ENCODE measurements at regions not wholly inside any gene's neighbourhood (a gene's known extent, or its start where the extent isn't known, plus 50 kb on each side); places are given as distances from the start of the nearest gene placed in this dataset.

GRCh38 chr14:34072921-34073320 lies 122.0 kb upstream of the EGLN3 start:
- H3K27me3 ChIP-seq, result no peaks in the 10 kb centered on the region
- H3K36me3 ChIP-seq, result no peaks in the 10 kb centered on the region
- TF ChIP-seq CTCF (IDR thresholded peaks at IDR 0.05), result no peak
- H3K4me3 ChIP-seq (ENCODE audit: low read depth in 1 of 2, low read length in 1 of 2), result no peak overlapping the region
- no peaks in the 10 kb centered on the region for H3K9me3 ChIP-seq
- no peak overlapping the region for H3K27ac ChIP-seq
- H3K4me1 ChIP-seq (ENCODE audit: control insufficient read depth in 1 of 2, insufficient read depth in 1 of 2, low read depth in 1 of 2, low read length in 1 of 2), result peaks cover under 1 to 8% of the 10 kb centered on the region in 2 experiments

- Histone ChIP-seq H3K36me3 (no peaks in the 10 kb centered on the region), H3K27me3 (no peaks in the 10 kb centered on the region)
- no peak for TF ChIP-seq CTCF (IDR thresholded peaks at IDR 0.05)
Observed at GRCh38 chr14:34072401-34072800, 121.5 kb upstream of the EGLN3 start.

GRCh38 chr14:34070917-34071407 lies 120.1 kb upstream of the EGLN3 start:
- Histone ChIP-seq H3K4me1 (ENCODE audit: control insufficient read depth in 1 of 2, insufficient read depth in 1 of 2, low read depth in 1 of 2, low read length in 1 of 2) (peaks cover 0 to 4% of the 10 kb centered on the region in 2 experiments), H3K27ac (no peak overlapping the region), H3K27me3 (no peaks in the 10 kb centered on the region), H3K4me3 (ENCODE audit: low read depth in 1 of 2, low read length in 1 of 2) (no peak overlapping the region), H3K36me3 (no peaks in the 10 kb centered on the region), H3K9me3 (no peaks in the 10 kb centered on the region)
- no peak for TF ChIP-seq CTCF (IDR thresholded peaks at IDR 0.05)

More at GRCh38 chr14:34072401-34072800, 121.5 kb upstream of the EGLN3 start:
- Histone ChIP-seq H3K4me3 (ENCODE audit: low read depth in 1 of 2, low read length in 1 of 2) (no peak overlapping the region), H3K4me1 (ENCODE audit: control insufficient read depth in 1 of 2, insufficient read depth in 1 of 2, low read depth in 1 of 2, low read length in 1 of 2) (peaks cover 0 to 4% of the 10 kb centered on the region in 2 experiments), H3K27ac (no peak overlapping the region), H3K9me3 (no peaks in the 10 kb centered on the region)

GRCh38 chr14:34069854-34070582 lies 119.1 kb upstream of the EGLN3 start:
- no peak for TF ChIP-seq CTCF (IDR thresholded peaks at IDR 0.05)
- no peak overlapping the region for H3K4me3 ChIP-seq (ENCODE audit: low read depth in 1 of 2, low read length in 1 of 2)
- no peaks in the 10 kb centered on the region for H3K36me3 ChIP-seq

GRCh38 chr14:34067587-34067986 lies 116.7 kb upstream of the EGLN3 start:
- H3K27ac ChIP-seq, result no peak overlapping the region
- no peak for TF ChIP-seq CTCF (IDR thresholded peaks at IDR 0.05)
- peaks cover 17% of the 10 kb centered on the region for H3K27me3 ChIP-seq
- H3K36me3 ChIP-seq, result no peaks in the 10 kb centered on the region
- no peak overlapping the region for H3K4me3 ChIP-seq (ENCODE audit: low read depth in 1 of 2, low read length in 1 of 2)
- no peaks in the 10 kb centered on the region for H3K9me3 ChIP-seq
- no peaks in the 10 kb centered on the region for H3K4me1 ChIP-seq (ENCODE audit: control insufficient read depth in 1 of 2, insufficient read depth in 1 of 2, low read depth in 1 of 2, low read length in 1 of 2)

More at GRCh38 chr14:34069854-34070582, 119.1 kb upstream of the EGLN3 start:
- Histone ChIP-seq H3K9me3 (no peaks in the 10 kb centered on the region), H3K27me3 (no peaks in the 10 kb centered on the region), H3K4me1 (ENCODE audit: control insufficient read depth in 1 of 2, insufficient read depth in 1 of 2, low read depth in 1 of 2, low read length in 1 of 2) (no peaks in the 10 kb centered on the region), H3K27ac (no peak overlapping the region)
